Loucy (cell line): ENCODE measurements at regions not wholly inside any gene's neighbourhood (a gene's known extent, or its start where the extent isn't known, plus 50 kb on each side); places are given as distances from the start of the nearest gene placed in this dataset.

ENCODE experiments used
- CTCF ChIP-seq: fragments of 200-600 bp; sonication (generic); conservative IDR thresholded peaks from 2 replicates; pipeline ENCODE4 v1.5.1; 2014; ENCODE audit warnings: mild to moderate bottlenecking, antibody characterized with exemption, low read length
- EZH2phosphoT487 ChIP-seq: fragments of 200-600 bp; IDR thresholded peaks from 2 replicates; pipeline ENCODE4 v1.6.1; 2018; ENCODE audit warnings: antibody characterized with exemption, mild to moderate bottlenecking, moderate library complexity, borderline replicate concordance

- no peak for TF ChIP-seq CTCF
- no peak for TF ChIP-seq EZH2phosphoT487
These were observed 277.8 kb upstream of the FOXF1 start for GRCh38 chr16:86232496-86232895.
